ENCODE measurements at regions not wholly inside any gene's neighbourhood (a gene's known extent, or its start where the extent isn't known, plus 50 kb on each side); places are given as distances from the start of the nearest gene placed in this dataset.
"Not testable (repeated sequence)": the region's sequence is repeated elsewhere in the genome, so short reads cannot be mapped to it uniquely, and the experiment has no call there.

GRCh38 chr2:13821255-13821880 lies 811.1 kb upstream of the LRATD1 start:
- DNase-seq (ENCODE audit: low read depth, low spot score), result no peak

- DNase-seq (ENCODE audit: low read depth, low spot score), result peak; percentile 71
Observed at GRCh38 chr2:13822365-13822764, 810.2 kb upstream of the LRATD1 start.

GRCh38 chr2:13826314-13826853 lies 806.1 kb upstream of the LRATD1 start:
- DNase-seq (ENCODE audit: low read depth, low spot score), result no peak

- no peak for DNase-seq (ENCODE audit: low read depth, low spot score)
Observed at GRCh38 chr2:13858626-13859025, 773.9 kb upstream of the LRATD1 start.

- DNase-seq (ENCODE audit: low read depth, low spot score), result not testable (repeated sequence)
Observed at GRCh38 chr2:13868275-13868674, 764.2 kb upstream of the LRATD1 start.

GRCh38 chr2:13876491-13877037 lies 756.0 kb upstream of the LRATD1 start:
- no peak for DNase-seq (ENCODE audit: low read depth, low spot score)

GRCh38 chr2:13877571-13877970 lies 754.9 kb upstream of the LRATD1 start:
- DNase-seq (ENCODE audit: low read depth, low spot score), result no peak

- DNase-seq (ENCODE audit: low read depth, low spot score), result no peak
Observed at GRCh38 chr2:13884291-13884976, 748.1 kb upstream of the LRATD1 start.

GRCh38 chr2:13901526-13901925 lies 731.0 kb upstream of the LRATD1 start:
- DNase-seq (ENCODE audit: low read depth, low spot score), result no peak

GRCh38 chr2:13905831-13906230 lies 726.7 kb upstream of the LRATD1 start:
- DNase-seq (ENCODE audit: low read depth, low spot score), result no peak

GRCh38 chr2:13916066-13916465 lies 716.5 kb upstream of the LRATD1 start:
- no peak for DNase-seq (ENCODE audit: low read depth, low spot score)

- DNase-seq (ENCODE audit: low read depth, low spot score), result no peak
Observed at GRCh38 chr2:13917958-13918357, 714.6 kb upstream of the LRATD1 start.

GRCh38 chr2:13919981-13920382 lies 712.5 kb upstream of the LRATD1 start:
- no peak for DNase-seq (ENCODE audit: low read depth, low spot score)

- no peak for DNase-seq (ENCODE audit: low read depth, low spot score)
Observed at GRCh38 chr2:13921245-13921644, 711.3 kb upstream of the LRATD1 start.

GRCh38 chr2:13923823-13924222 lies 708.7 kb upstream of the LRATD1 start:
- DNase-seq (ENCODE audit: low read depth, low spot score), result no peak

GRCh38 chr2:13942111-13942510 lies 690.4 kb upstream of the LRATD1 start:
- no peak for DNase-seq (ENCODE audit: low read depth, low spot score)

GRCh38 chr2:13950761-13951160 lies 681.8 kb upstream of the LRATD1 start:
- DNase-seq (ENCODE audit: low read depth, low spot score), result no peak

GRCh38 chr2:13968811-13969210 lies 663.7 kb upstream of the LRATD1 start:
- DNase-seq (ENCODE audit: low read depth, low spot score), result no peak

GRCh38 chr2:13986119-13986720 lies 646.3 kb upstream of the LRATD1 start:
- no peak for DNase-seq (ENCODE audit: low read depth, low spot score)

- no peak for DNase-seq (ENCODE audit: low read depth, low spot score)
Observed at GRCh38 chr2:13996527-13996926, 636.0 kb upstream of the LRATD1 start.

- DNase-seq (ENCODE audit: low read depth, low spot score), result no peak
Observed at GRCh38 chr2:14011190-14011589, 621.3 kb upstream of the LRATD1 start.

- no peak for DNase-seq (ENCODE audit: low read depth, low spot score)
Observed at GRCh38 chr2:14015113-14015630, 617.3 kb upstream of the LRATD1 start.

Data from ELF-1 (cell line).